Hippocampal formation (tissue), 2 donors: ENCODE measurements at regions not wholly inside any gene's neighbourhood (a gene's known extent, or its start where the extent isn't known, plus 50 kb on each side); places are given as distances from the start of the nearest gene placed in this dataset.

Source experiments
- DNase-seq, 2 donors: peaks; one replicate each; lab custom pipeline; 2025; lab: John Stamatoyannopoulos, UW

GRCh38 chr15:31473385-31474058, 146.9 kb downstream of the KLF13 start:
- no peak for DNase-seq

DNA sequence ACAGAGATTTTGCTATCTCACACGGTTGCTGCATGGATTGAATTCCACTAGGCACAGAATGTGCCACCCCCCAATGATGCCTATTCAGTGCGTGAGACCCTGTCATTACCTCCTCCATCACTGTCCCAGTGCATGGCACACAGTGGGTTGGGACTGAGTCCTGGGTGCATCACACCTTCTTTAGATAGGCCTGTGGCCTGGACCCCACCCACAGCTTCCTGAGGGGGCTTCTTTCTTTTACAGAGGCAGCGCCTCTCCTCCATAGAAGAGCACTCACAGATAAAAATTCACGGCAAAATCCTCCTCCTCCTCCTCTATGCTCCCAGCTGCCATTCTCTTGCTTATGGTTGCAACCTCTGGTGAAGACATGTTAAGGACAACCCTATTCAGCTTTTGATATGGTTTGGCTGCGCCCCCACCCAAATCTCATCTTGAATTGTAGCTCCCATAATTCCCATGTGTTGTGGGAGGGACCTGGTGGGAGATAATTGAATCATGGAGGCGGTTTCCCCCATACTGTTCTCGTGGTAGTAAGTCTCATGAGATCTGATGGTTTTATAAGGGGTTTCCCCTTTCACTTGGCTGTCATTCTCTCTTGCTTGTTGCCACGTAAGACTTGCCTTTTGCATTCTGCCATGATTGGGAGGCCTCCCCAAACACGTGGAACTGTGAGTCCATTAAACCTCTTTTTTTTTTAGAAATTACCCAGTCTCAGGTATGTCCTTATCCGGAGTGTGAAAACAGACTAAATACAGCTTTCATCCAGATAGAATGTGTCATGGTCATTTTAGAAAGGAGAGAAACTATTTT, 147.6 kb downstream of the KLF13 start:
- no peak for DNase-seq

- DNase-seq, result no peak
Measured at GRCh38 chr15:31476236-31476810, 149.7 kb downstream of the KLF13 start.

GRCh38 chr15:31476866-31477265, 150.2 kb downstream of the KLF13 start:
- DNase-seq, result no peak

GRCh38 chr15:31477301-31477700, 150.7 kb downstream of the KLF13 start:
- DNase-seq, result no peak

DNA sequence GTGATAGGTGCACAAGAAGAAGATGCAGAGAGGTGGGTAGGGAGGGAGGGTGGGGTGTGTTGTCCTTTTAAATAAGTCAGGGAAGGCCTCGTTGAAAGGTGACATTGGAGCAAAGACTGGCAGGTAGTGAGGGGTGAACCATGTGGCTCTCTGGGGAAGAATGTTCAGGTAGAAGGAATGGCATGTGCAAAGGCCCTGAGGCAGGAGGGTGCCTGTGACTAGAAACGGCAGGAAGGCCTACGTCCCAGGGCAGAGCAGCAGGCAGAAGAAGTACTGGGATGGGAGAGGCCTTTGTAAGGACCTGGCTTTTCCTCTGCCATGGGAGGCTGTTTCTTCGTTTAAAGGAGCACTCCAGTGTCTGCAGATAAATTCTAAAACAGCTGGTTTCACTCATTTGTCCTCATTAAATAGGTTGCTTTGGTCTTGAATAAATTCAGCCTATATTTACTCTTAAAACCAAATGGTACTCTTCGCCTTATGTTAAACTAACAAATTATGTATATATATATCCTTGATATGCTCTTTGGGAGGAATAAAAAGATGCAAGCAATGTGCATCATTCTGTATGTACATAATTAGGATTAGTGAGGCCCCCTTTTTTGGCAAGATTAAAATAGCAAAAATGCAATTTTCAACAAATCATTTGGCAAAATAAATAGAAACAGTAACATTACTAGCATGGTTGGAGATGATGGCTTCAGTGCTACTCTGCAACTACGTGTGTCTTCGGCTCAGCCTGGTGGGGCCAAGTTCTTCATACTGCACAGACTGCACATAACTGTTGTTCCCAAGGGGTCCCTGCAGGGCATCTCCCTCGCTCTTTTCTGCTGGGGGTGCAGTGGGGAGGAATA, 151.4 kb downstream of the KLF13 start:
- no peak for DNase-seq

GRCh38 chr15:31478702-31479221, 152.1 kb downstream of the KLF13 start:
- DNase-seq, result no peak

- DNase-seq, result no peak
Measured at GRCh38 chr15:31480356-31481025, 153.9 kb downstream of the KLF13 start.

DNA sequence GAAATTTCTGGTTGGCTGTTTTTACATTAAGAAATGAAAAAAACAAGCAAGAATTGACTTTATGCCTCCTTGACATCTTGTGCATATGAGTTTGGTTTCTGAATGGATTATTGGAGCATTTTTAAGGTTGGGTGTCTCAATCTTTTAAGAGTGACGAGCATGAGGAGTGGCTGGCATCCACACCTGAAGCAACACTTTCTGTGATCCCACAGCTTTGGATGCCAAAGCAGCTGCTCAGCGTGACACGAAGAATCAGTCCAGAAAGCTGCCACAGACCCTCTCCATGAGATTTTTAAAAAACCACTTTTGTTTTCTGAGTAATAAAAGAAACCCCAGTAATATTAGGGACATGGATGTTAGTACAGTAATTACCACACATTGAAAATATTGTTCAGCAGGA, 154.5 kb downstream of the KLF13 start:
- no peak for DNase-seq

- DNase-seq, result no peak
Measured at GRCh38 chr15:31482122-31482922, 155.7 kb downstream of the KLF13 start.

DNA sequence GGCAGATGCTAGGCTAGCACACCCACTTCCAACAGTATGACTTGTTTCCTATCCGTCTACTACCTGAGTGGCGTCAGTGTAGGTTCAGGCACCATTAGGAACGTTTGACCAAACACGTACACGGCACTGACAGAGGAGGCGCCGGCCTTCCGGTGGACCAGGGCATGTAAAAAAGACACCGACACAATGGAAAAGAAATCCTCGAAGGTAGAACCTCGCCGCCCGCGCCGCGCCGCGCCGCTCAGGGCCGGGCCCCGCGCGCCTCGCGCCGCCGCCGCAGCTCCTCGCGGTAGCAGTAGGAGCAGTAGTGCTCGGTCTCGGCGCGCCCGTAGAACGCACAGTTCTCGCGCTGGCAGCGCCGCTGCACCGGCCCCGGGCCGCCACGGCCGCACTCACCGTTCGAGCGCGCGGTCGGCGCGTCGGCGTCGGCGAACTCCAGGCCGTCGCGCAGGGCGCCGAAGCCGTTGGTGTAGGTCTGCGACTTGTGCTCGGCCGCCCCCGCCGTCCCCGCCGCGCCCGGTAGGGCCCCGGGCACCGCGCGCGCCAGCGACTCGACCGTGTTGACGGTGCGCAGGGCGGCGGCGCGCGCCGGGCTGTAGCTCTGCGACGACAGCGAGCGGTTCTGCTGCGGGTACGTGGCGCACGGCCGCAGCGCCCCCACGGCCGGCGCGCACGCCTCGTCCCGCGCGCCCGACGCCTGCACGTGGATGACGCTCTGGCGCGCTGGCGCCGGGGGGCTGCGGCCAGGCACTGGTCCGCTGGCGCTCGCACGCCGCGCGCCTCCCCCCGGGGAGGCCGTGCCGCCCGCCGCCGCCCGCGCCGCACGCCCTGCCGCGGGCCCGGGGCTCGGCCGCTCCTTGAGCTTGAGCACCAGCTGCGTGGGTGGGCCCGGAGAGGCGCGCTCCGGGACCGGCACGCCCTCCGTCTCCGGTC, 156.7 kb downstream of the KLF13 start:
- DNase-seq, result no peak

- no peak for DNase-seq
Measured at GRCh38 chr15:31483986-31484951, 157.6 kb downstream of the KLF13 start.

DNA sequence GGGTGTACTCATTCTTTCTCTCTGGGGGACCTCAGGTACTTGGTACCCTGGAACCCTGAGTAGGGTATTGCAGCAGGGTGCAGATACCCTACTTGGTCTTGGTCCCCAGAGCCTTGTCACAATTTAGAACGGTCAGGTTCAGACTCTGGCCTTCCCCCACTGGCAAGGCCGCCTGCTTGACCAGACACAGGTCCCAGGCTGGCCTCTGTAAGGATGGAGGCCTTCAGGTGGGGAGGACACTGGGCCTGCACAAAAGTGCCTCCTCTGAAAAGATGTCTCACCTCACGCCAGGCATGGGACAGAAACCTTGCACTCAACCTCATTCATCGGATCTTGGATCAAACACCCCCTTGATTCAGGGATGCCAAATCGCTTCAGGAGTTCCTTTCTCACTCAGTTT, 158.4 kb downstream of the KLF13 start:
- DNase-seq, result no peak

GRCh38 chr15:31485431-31485830, 158.8 kb downstream of the KLF13 start:
- DNase-seq, result no peak

DNA sequence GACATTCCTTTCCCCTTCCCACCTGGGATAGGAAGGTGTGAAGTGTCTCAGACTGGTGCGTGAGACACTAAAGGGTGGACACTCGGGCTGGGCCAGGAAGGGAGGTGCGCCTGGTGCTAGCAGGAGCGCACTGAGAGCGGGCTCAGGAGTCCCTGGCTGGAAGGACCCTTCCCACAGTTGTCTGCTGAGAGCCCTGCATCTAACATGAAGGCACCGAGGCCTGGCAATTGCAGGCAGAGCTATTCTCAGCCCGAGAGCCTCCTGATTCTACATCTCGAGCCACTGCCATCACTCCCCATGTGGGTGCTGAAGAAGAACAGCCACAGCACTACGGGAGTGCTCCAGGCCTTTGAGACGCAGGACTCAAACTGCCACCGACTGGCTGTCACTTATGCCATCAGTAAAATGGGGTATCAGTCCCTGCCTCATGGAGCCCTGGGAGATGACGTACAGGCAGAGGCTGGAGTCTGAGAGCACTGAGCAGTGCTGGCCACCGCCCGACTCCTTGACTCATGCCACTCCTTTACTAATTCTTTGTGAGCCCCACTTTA, 159.4 kb downstream of the KLF13 start:
- DNase-seq, result no peak

- DNase-seq, result no peak
Measured at GRCh38 chr15:31486506-31486905, 159.9 kb downstream of the KLF13 start.

DNA sequence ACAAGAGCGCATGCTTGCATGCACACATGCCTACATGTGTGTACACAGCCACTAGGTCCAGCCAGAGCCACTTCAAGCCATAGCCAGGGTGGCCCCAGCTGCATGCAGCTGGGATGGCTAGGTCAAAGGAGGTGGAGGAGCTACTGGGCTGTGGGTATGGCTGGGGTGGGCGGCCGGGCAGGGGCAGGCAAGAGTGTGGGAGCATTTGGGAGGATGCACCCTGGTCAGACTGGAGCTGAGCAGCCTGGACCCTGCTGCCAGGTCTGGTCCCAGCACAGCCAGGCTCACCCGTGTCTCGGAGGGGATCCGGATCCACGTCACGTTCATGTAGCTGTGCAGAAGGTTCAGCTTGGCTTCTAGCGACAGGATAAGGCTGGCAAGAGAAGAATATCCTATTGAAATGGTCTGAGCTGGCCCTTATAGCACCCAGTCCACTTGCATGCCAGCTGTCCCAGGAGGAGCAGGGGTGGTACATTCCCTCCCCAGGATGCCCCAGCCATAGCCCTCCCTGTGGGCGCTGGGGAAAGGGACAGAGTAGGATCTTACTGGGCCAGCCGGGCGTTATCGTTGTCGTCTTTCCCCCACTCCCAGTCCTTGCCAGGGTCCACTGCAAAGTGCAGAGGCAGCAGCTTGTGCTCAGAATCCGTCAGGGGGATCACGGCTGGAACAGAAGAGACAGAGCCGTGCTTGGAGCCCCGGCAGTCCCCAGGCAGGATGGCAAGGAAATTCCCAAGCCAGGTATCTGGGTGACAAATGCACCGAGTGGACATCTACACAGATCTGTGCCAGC, 160.5 kb downstream of the KLF13 start:
- no peak for DNase-seq
